ENCODE measurements at regions not wholly inside any gene's neighbourhood (a gene's known extent, or its start where the extent isn't known, plus 50 kb on each side); places are given as distances from the start of the nearest gene placed in this dataset.

GRCh38 chr1:221040691-221041285, 161.5 kb downstream of the HLX start:
- Histone ChIP-seq H3K9me2 (no peaks in the 10 kb centered on the region), H2AFZ (ENCODE audit: low read depth) (no peak overlapping the region), H3K36me3 (replicated peaks in 1 of 2; ENCODE audit: control insufficient read depth in 1 of 2, insufficient read depth in 2 of 2, low read length in 1 of 2) (no peaks in the 10 kb centered on the region), H3K27me3 (ENCODE audit: insufficient read depth) (no peaks in the 10 kb centered on the region), H4K20me1 (ENCODE audit: insufficient read depth) (no peaks in the 10 kb centered on the region), H3K4me1 (ENCODE audit: control insufficient read depth in 1 of 2, insufficient read depth in 2 of 2, low read depth in 1 of 2, low read length in 1 of 2) (peaks cover 5 to 10% of the 10 kb centered on the region in 2 experiments; a peak in 3 of 4 replicates), H3K9me3 (no peaks in the 10 kb centered on the region), H3K9ac (no peak overlapping the region), H3K4me3 (ENCODE audit: low read depth in 2 of 2, low read length in 1 of 2) (no peak overlapping the region), H3K79me2 (ENCODE audit: insufficient read depth) (no peaks in the 10 kb centered on the region), H3K27ac (ENCODE audit: low read depth in 2 of 2, low read length in 1 of 2) (0 out of 4 replicates have a peak overlapping the region, but pooled peaks of 1 of the 2 experiments have one; percentile 7), H3K4me2 (no peak overlapping the region), H3F3A (replicated peaks; ENCODE audit: insufficient read depth) (peaks cover 10% of the 10 kb centered on the region)
- no peak for TF ChIP-seq ZBTB33 (IDR thresholded peaks at IDR 0.05; ENCODE audit: borderline replicate concordance, low read depth)
- TF ChIP-seq MXI1 (IDR thresholded peaks at IDR 0.05; ENCODE audit: low read depth, low read length) = no peak
- TF ChIP-seq YY1 (IDR thresholded peaks at IDR 0.05; ENCODE audit: low read depth) = no peak
- no peak for TF ChIP-seq FOXJ3 (CRISPR knock-in tag; IDR thresholded peaks at IDR 0.05)
- no peak for TF ChIP-seq CHD2 (IDR thresholded peaks at IDR 0.05; ENCODE audit: low read length, partially characterized antibody)
- no peak for TF ChIP-seq FOSL2 (IDR thresholded peaks at IDR 0.05; ENCODE audit: borderline replicate concordance, low read depth)
- no peak for TF ChIP-seq MAX (IDR thresholded peaks at IDR 0.05; ENCODE audit: low read depth)
- TF ChIP-seq TEAD4 (IDR thresholded peaks at IDR 0.05; ENCODE audit: borderline replicate concordance, insufficient read depth) = no peak
- TF ChIP-seq RCOR1 (IDR thresholded peaks at IDR 0.05; ENCODE audit: low read length) = no peak
- TF ChIP-seq RFX5 (IDR thresholded peaks at IDR 0.05; ENCODE audit: low read length) = no peak
- TF ChIP-seq USF2 (IDR thresholded peaks at IDR 0.05; ENCODE audit: borderline replicate concordance, low read depth, low read length) = no peak
- no peak for TF ChIP-seq EP300 (IDR thresholded peaks at IDR 0.05; ENCODE audit: borderline replicate concordance in 1 of 2, low read depth in 1 of 2, low read length in 1 of 2)
- TF ChIP-seq RAD21 (IDR thresholded peaks at IDR 0.05; ENCODE audit: low read length) = no peak
- TF ChIP-seq EZH2phosphoT487 (IDR thresholded peaks at IDR 0.05; ENCODE audit: borderline replicate concordance, low read depth) = no peak
- no peak for TF ChIP-seq GABPA (IDR thresholded peaks at IDR 0.05; ENCODE audit: low read depth)
- no peak for TF ChIP-seq SIN3A (IDR thresholded peaks at IDR 0.05; ENCODE audit: borderline replicate concordance, low read depth, low read length)
- TF ChIP-seq IRF3 (IDR thresholded peaks at IDR 0.05; ENCODE audit: low read depth, low read length) = no peak
- TF ChIP-seq REST (IDR thresholded peaks at IDR 0.05; ENCODE audit: low read depth, low read length) = no peak
- TF ChIP-seq JUND (IDR thresholded peaks at IDR 0.05) = no peak
- TF ChIP-seq ELF1 (IDR thresholded peaks at IDR 0.05) = no peak
- ChIA-PET POLR2A (no interaction called here), CTCF (interaction anchor here (1.1 kb wide), 1 partner anchor 9 kb away, joined by 4 read pairs; no protein-coding TSS in a partner anchor)
- no peak for DNase-seq
- WGBS (ENCODE audit: low lambda C conversion rate) = 90% methylated on average over 2 of the region's 2 CpGs
